H9 (cell line): ENCODE measurements at regions not wholly inside any gene's neighbourhood (a gene's known extent, or its start where the extent isn't known, plus 50 kb on each side); places are given as distances from the start of the nearest gene placed in this dataset.

Experiments used
- DNase-seq: peaks from one replicate; pipeline ENCODE4 v3.0.0-alpha.2; 2017
- H2AFZ ChIP-seq: one replicate; pipeline ENCODE4 v1.6.1; 2013; ENCODE audit warnings: mild to moderate bottlenecking, low read length, control low read depth, moderate library complexity
- H2AK5ac ChIP-seq: 2 replicates; pipeline ENCODE4 v1.6.1; 2013; ENCODE audit warnings: low read length, control low read depth, mixed read lengths; ENCODE audit not compliant: insufficient read length
- H2BK120ac ChIP-seq: one replicate; pipeline ENCODE4 v1.6.1; 2013; ENCODE audit warnings: low read depth, mild to moderate bottlenecking, low read length, control low read depth, inconsistent platforms; ENCODE audit not compliant: poor library complexity, severe bottlenecking
- H2BK12ac ChIP-seq: 2 replicates; pipeline ENCODE4 v1.6.1; 2013; ENCODE audit warnings: low read length, control low read depth, mixed read lengths, low read depth; ENCODE audit not compliant: insufficient read length
- H2BK15ac ChIP-seq: 2 replicates; pipeline ENCODE4 v1.6.1; 2013; ENCODE audit warnings: low read depth, low read length, control low read depth
- H2BK20ac ChIP-seq: one replicate; pipeline ENCODE4 v1.6.1; 2013; ENCODE audit warnings: low read depth, mild to moderate bottlenecking, low read length, control low read depth, inconsistent platforms; ENCODE audit not compliant: poor library complexity, severe bottlenecking
- H2BK5ac ChIP-seq: 2 replicates; pipeline ENCODE4 v1.6.1; 2013; ENCODE audit warnings: low read length, control low read depth, mixed read lengths; ENCODE audit not compliant: insufficient read length
- H3K14ac ChIP-seq: 2 replicates; pipeline ENCODE4 v1.6.1; 2013; ENCODE audit warnings: low read length, control low read depth; ENCODE audit not compliant: insufficient read depth
- H3K18ac ChIP-seq: 2 replicates; pipeline ENCODE4 v1.6.1; 2013; ENCODE audit warnings: low read depth, mild to moderate bottlenecking, mixed read lengths, low read length, control low read depth; ENCODE audit not compliant: insufficient read length
- H3K23ac ChIP-seq: 2 replicates; pipeline ENCODE4 v1.6.1; 2013; ENCODE audit warnings: low read length, control low read depth, mixed read lengths, low read depth; ENCODE audit not compliant: insufficient read length
- H3K23me2 ChIP-seq: 2 replicates; pipeline ENCODE4 v1.6.1; 2013; ENCODE audit warnings: low read depth, mild to moderate bottlenecking, mixed read lengths, low read length, control low read depth; ENCODE audit not compliant: insufficient read length, poor library complexity, severe bottlenecking
- H3K27ac ChIP-seq: 2 replicates; pipeline ENCODE4 v1.5.1; 2013; ENCODE audit warnings: low read length, control low read depth, mixed read lengths, low read depth; ENCODE audit not compliant: insufficient read length
- H3K27me3 ChIP-seq: 2 replicates; pipeline ENCODE4 v1.6.1; 2013; ENCODE audit warnings: low read length, control low read depth, inconsistent platforms; ENCODE audit not compliant: insufficient read depth
- H3K4ac ChIP-seq: 2 replicates; pipeline ENCODE4 v1.6.1; 2013; ENCODE audit warnings: low read depth, mild to moderate bottlenecking, control low read depth, inconsistent platforms, low read length, moderate library complexity
- H3K4me1 ChIP-seq: 2 replicates; pipeline ENCODE4 v1.6.1; 2013; ENCODE audit warnings: low read length, control low read depth, inconsistent platforms; ENCODE audit not compliant: insufficient read depth
- H3K4me2 ChIP-seq: 2 replicates; pipeline ENCODE4 v1.6.1; 2013; ENCODE audit warnings: low read length, control low read depth, mixed read lengths; ENCODE audit not compliant: insufficient read length, insufficient read depth
- H3K56ac ChIP-seq: 2 replicates; pipeline ENCODE4 v1.6.1; 2013; ENCODE audit warnings: low read depth, mild to moderate bottlenecking, mixed read lengths, low read length, control low read depth; ENCODE audit not compliant: insufficient read length
- H3K79me1 ChIP-seq: 2 replicates; pipeline ENCODE4 v1.6.1; 2013; ENCODE audit warnings: low read depth, mild to moderate bottlenecking, moderate library complexity, low read length, control low read depth, inconsistent platforms; ENCODE audit not compliant: insufficient read depth, poor library complexity, severe bottlenecking
- H3K79me2 ChIP-seq: 2 replicates; pipeline ENCODE4 v1.6.1; 2013; ENCODE audit warnings: low read length, control low read depth, inconsistent platforms; ENCODE audit not compliant: insufficient read depth
- H3K9ac ChIP-seq: 2 replicates; pipeline ENCODE4 v1.6.1; 2013; ENCODE audit warnings: low read length, control low read depth, mixed read lengths; ENCODE audit not compliant: insufficient read length; ENCODE audit errors: extremely low read depth
- H3K9me3 ChIP-seq: one replicate; pipeline ENCODE4 v1.6.1; 2013; ENCODE audit warnings: low read depth, low read length, inconsistent platforms; ENCODE audit not compliant: control insufficient read depth
- H3T11ph ChIP-seq: one replicate; pipeline ENCODE4 v1.6.1; 2013; ENCODE audit warnings: mild to moderate bottlenecking, low read length, control low read depth, inconsistent platforms
- H4K20me1 ChIP-seq: one replicate; pipeline ENCODE4 v1.6.1; 2013; ENCODE audit not compliant: control insufficient read depth, insufficient read length, insufficient read depth
- H4K5ac ChIP-seq: 2 replicates; pipeline ENCODE4 v1.6.1; 2013; ENCODE audit warnings: low read depth, mild to moderate bottlenecking, mixed read lengths, low read length, control low read depth; ENCODE audit not compliant: insufficient read length
- H4K8ac ChIP-seq: replicated peaks from 2 replicates; pipeline ENCODE4 v1.6.1; 2013; ENCODE audit warnings: low read length, control low read depth, mixed read lengths, low read depth; ENCODE audit not compliant: insufficient read length
- H4K91ac ChIP-seq: 2 replicates; pipeline ENCODE4 v1.6.1; 2013; ENCODE audit warnings: low read depth, mild to moderate bottlenecking, moderate library complexity, mixed read lengths, low read length, control low read depth; ENCODE audit not compliant: insufficient read length
- H3K27ac Mint-ChIP-seq, 3 experiments: 2 replicates in 2 of 3; 3 replicates in 1 of 3; pipeline ENCODE4 v1.8.0; 2020 to 2021; ENCODE audit warnings: mixed read lengths in 3 of 3, mild to moderate bottlenecking in 1 of 3, moderate library complexity in 1 of 3
- H3K27me3 Mint-ChIP-seq: 2 replicates; pipeline ENCODE4 v1.8.0; 2021; ENCODE audit warnings: low read depth, mild to moderate bottlenecking, moderate library complexity, mixed read lengths
- H3K36me3 Mint-ChIP-seq, 3 experiments: 2 replicates in 2 of 3; 3 replicates in 1 of 3; pipeline ENCODE4 v1.8.0; 2020 to 2021; ENCODE audit warnings: low read depth in 3 of 3, mixed read lengths in 3 of 3; ENCODE audit not compliant: insufficient read depth in 1 of 3
- H3K4me1 Mint-ChIP-seq, 2 experiments: 2 replicates each; pipeline ENCODE4 v1.8.0; 2020; ENCODE audit warnings: mixed read lengths in 2 of 2
- H3K4me3 Mint-ChIP-seq, 2 experiments: 2 replicates in 1 of 2; 3 replicates in 1 of 2; pipeline ENCODE4 v1.8.0; 2020 to 2021; ENCODE audit warnings: mild to moderate bottlenecking in 2 of 2, mixed read lengths in 2 of 2, moderate library complexity in 1 of 2
- H3K9me3 Mint-ChIP-seq, 2 experiments: 2 replicates in 1 of 2; 3 replicates in 1 of 2; pipeline ENCODE4 v1.8.0; 2020; ENCODE audit warnings: mild to moderate bottlenecking in 2 of 2, mixed read lengths in 2 of 2, moderate library complexity in 1 of 2
- CTCF ChIP-seq: fragments of 200-600 bp; sonication (generic); conservative IDR thresholded peaks from 3 replicates; pipeline ENCODE4 v1.8.0; 2021; ENCODE audit warnings: antibody characterized with exemption, mild to moderate bottlenecking
- WGBS: extraction: QIAGEN DNeasy Blood & Tissue Kit; methylation state at CpG from one replicate; pipeline ENCODE4 v1.1.7; 2013; ENCODE audit warnings: missing lambda C conversion rate, low lambda C conversion rate, mixed read lengths; ENCODE audit not compliant: insufficient read length; ENCODE audit errors: extremely low coverage; 5-methylcytosine and 5-hydroxymethylcytosine counted together

DNA sequence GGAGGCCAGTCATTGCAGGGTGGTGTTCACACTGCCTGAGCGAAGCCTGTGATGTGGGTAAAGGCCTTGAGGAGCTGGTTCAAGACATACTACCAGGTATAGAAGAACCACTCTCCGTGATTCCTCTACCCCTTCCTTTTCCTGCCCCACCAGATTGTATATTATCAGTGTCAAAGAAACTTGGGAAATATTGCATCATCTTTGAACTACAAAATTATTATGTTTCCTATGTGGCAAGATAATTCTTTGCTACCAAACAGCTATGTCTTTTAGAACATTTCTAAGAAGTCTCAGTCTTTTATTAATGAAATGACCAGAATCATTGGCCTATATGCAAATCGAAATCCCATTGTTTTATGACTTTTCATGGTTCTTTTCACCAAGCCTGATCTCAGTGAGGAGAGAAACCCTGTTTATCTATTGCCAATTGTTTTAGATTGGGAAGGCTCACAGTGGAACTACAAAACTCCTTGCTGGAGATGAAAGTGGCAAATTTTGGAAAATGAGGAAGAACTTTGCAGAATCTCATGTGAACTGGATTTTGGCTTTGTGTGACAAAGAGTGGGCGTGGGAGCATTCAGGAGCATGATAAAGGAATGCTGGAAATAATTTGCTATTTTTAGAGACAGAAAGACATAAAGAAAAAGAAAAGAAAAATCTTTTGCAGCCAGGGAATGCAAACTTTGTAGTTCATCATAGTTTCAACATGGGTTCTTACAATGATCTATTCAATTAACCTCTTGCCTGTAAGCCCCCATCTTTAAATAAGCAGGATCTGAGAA, 286.9 kb downstream of the INSIG2 start:
- Histone ChIP-seq H3K79me2 (no peaks in the 10 kb centered on the region), H3K27ac (no peak overlapping the region), H2BK15ac (no peak overlapping the region), H3K4ac (no peak overlapping the region), H4K5ac (no peak overlapping the region), H3K9ac (no peak overlapping the region), H2AFZ (no peak overlapping the region), H3K23me2 (no peaks in the 10 kb centered on the region), H2BK5ac (no peak overlapping the region), H3K14ac (no peak overlapping the region), H3K18ac (no peak overlapping the region), H2BK120ac (no peak overlapping the region), H4K91ac (no peak overlapping the region), H4K8ac (no peak overlapping the region), H3K4me1 (no peaks in the 10 kb centered on the region), H3K79me1 (no peaks in the 10 kb centered on the region), H3K4me2 (no peak overlapping the region), H3K23ac (no peak overlapping the region), H3T11ph (no peak overlapping the region), H2AK5ac (no peak overlapping the region), H4K20me1 (no peaks in the 10 kb centered on the region), H2BK20ac (no peak overlapping the region), H2BK12ac (no peak overlapping the region), H3K27me3 (no peaks in the 10 kb centered on the region), H3K56ac (no peak overlapping the region), H3K9me3 (no peaks in the 10 kb centered on the region)
- Mint-ChIP-seq H3K4me3 (no peak overlapping the region), H3K4me1 (peaks cover 23 to 26% of the 10 kb centered on the region in 2 experiments), H3K36me3 (no peaks in the 10 kb centered on the region), H3K9me3 (no peaks in the 10 kb centered on the region), H3K27me3 (peaks cover 2% of the 10 kb centered on the region), H3K27ac (no peak overlapping the region)
- whole genome bisulfite sequencing: no CpG with 5 or more reads among the region's 4 CpGs
- TF ChIP-seq CTCF: no peak
- no peak for DNase-seq
